ENCODE measurements at regions not wholly inside any gene's neighbourhood (a gene's known extent, or its start where the extent isn't known, plus 50 kb on each side); places are given as distances from the start of the nearest gene placed in this dataset.

DNA sequence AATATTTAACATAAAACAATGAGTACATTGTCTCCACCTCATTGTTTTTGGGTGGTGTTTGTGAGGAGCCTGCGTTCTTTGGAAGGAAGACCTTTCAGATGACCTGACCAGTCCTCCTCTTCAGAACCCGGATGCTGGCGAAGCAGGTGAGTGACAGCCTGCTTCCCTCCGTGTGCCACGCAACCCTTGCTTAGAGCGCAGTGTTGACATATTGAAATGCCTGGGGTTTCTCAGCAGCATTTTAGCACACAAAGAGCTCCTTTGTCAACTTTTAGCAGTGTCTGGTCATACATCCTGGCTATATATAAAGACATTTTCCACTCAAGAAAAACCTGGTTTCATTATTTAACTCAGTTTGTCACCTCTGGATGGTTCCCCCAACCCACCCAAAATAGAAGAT is 335.7 kb upstream of the POU3F3 start:
- TF ChIP-seq, protein P1, sequence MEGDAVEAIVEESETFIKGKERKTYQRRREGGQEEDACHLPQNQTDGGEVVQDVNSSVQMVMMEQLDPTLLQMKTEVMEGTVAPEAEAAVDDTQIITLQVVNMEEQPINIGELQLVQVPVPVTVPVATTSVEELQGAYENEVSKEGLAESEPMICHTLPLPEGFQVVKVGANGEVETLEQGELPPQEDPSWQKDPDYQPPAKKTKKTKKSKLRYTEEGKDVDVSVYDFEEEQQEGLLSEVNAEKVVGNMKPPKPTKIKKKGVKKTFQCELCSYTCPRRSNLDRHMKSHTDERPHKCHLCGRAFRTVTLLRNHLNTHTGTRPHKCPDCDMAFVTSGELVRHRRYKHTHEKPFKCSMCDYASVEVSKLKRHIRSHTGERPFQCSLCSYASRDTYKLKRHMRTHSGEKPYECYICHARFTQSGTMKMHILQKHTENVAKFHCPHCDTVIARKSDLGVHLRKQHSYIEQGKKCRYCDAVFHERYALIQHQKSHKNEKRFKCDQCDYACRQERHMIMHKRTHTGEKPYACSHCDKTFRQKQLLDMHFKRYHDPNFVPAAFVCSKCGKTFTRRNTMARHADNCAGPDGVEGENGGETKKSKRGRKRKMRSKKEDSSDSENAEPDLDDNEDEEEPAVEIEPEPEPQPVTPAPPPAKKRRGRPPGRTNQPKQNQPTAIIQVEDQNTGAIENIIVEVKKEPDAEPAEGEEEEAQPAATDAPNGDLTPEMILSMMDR (IDR thresholded peaks at IDR 0.05) = no peak
- no peak for TF ChIP-seq POLR2A (IDR thresholded peaks at IDR 0.05)
